ENCODE measurements at regions not wholly inside any gene's neighbourhood (a gene's known extent, or its start where the extent isn't known, plus 50 kb on each side); places are given as distances from the start of the nearest gene placed in this dataset.

GRCh38 chr3:117628823-117629291 lies 919.3 kb downstream of the TUSC7 start:
- no peak for DNase-seq
- TF ChIP-seq POLR2A (IDR thresholded peaks at IDR 0.05), result no peak
- no peak for TF ChIP-seq CTCF (IDR thresholded peaks at IDR 0.05)
- no peak overlapping the region for H3K4me3 ChIP-seq
- H3K27me3 ChIP-seq, result no peaks in the 10 kb centered on the region
- no peaks in the 10 kb centered on the region for H3K9me3 ChIP-seq
- H3K36me3 ChIP-seq, result no peaks in the 10 kb centered on the region
- H3K4me1 ChIP-seq, result no peaks in the 10 kb centered on the region
- H3K27ac ChIP-seq, result no peak overlapping the region

GRCh38 chr3:117629505-117629904 lies 919.9 kb downstream of the TUSC7 start:
- Histone ChIP-seq H3K9me3 (no peaks in the 10 kb centered on the region), H3K27me3 (no peaks in the 10 kb centered on the region), H3K27ac (no peak overlapping the region), H3K4me1 (no peaks in the 10 kb centered on the region), H3K4me3 (no peak overlapping the region), H3K36me3 (no peaks in the 10 kb centered on the region)
- TF ChIP-seq CTCF (IDR thresholded peaks at IDR 0.05), result no peak
- no peak for TF ChIP-seq POLR2A (IDR thresholded peaks at IDR 0.05)
- DNase-seq, result no peak

- Histone ChIP-seq H3K9me3 (no peaks in the 10 kb centered on the region), H3K4me3 (no peak overlapping the region), H3K36me3 (no peaks in the 10 kb centered on the region), H3K27ac (no peak overlapping the region), H3K4me1 (no peaks in the 10 kb centered on the region), H3K27me3 (no peaks in the 10 kb centered on the region)
- TF ChIP-seq CTCF (IDR thresholded peaks at IDR 0.05) (no peak), POLR2A (IDR thresholded peaks at IDR 0.05) (no peak)
- no peak for DNase-seq
Measured at GRCh38 chr3:117630469-117630868, 920.9 kb downstream of the TUSC7 start.

- H3K27ac ChIP-seq, result no peak overlapping the region
- no peaks in the 10 kb centered on the region for H3K36me3 ChIP-seq
- TF ChIP-seq CTCF (IDR thresholded peaks at IDR 0.05), result no peak
- TF ChIP-seq POLR2A (IDR thresholded peaks at IDR 0.05), result no peak
- H3K4me3 ChIP-seq, result no peak overlapping the region
- H3K4me1 ChIP-seq, result no peaks in the 10 kb centered on the region
- no peaks in the 10 kb centered on the region for H3K9me3 ChIP-seq
- DNase-seq, result no peak
- no peaks in the 10 kb centered on the region for H3K27me3 ChIP-seq
Measured at GRCh38 chr3:117630885-117631284, 921.3 kb downstream of the TUSC7 start.

GRCh38 chr3:117631781-117632180 lies 922.2 kb downstream of the TUSC7 start:
- Histone ChIP-seq H3K27ac (no peak overlapping the region), H3K4me3 (no peak overlapping the region), H3K36me3 (no peaks in the 10 kb centered on the region), H3K4me1 (no peaks in the 10 kb centered on the region), H3K9me3 (no peaks in the 10 kb centered on the region), H3K27me3 (no peaks in the 10 kb centered on the region)
- no peak for TF ChIP-seq POLR2A (IDR thresholded peaks at IDR 0.05)
- TF ChIP-seq CTCF (IDR thresholded peaks at IDR 0.05), result no peak
- DNase-seq, result no peak

- no peak for DNase-seq
- no peaks in the 10 kb centered on the region for H3K9me3 ChIP-seq
- no peak overlapping the region for H3K27ac ChIP-seq
- TF ChIP-seq POLR2A (IDR thresholded peaks at IDR 0.05) (no peak), CTCF (IDR thresholded peaks at IDR 0.05) (no peak)
- no peak overlapping the region for H3K4me3 ChIP-seq
- H3K36me3 ChIP-seq, result no peaks in the 10 kb centered on the region
- no peaks in the 10 kb centered on the region for H3K4me1 ChIP-seq
- H3K27me3 ChIP-seq, result no peaks in the 10 kb centered on the region
Measured at GRCh38 chr3:117632191-117632590, 922.6 kb downstream of the TUSC7 start.

All from Peyer's patch (tissue), 4 donors.